ENCODE measurements at regions not wholly inside any gene's neighbourhood (a gene's known extent, or its start where the extent isn't known, plus 50 kb on each side); places are given as distances from the start of the nearest gene placed in this dataset.
"Not testable (repeated sequence)": the region's sequence is repeated elsewhere in the genome, so short reads cannot be mapped to it uniquely, and the experiment has no call there.

GRCh38 chr6:23665911-23666310, 460.1 kb upstream of the NRSN1 start:
- TF ChIP-seq, protein P1, sequence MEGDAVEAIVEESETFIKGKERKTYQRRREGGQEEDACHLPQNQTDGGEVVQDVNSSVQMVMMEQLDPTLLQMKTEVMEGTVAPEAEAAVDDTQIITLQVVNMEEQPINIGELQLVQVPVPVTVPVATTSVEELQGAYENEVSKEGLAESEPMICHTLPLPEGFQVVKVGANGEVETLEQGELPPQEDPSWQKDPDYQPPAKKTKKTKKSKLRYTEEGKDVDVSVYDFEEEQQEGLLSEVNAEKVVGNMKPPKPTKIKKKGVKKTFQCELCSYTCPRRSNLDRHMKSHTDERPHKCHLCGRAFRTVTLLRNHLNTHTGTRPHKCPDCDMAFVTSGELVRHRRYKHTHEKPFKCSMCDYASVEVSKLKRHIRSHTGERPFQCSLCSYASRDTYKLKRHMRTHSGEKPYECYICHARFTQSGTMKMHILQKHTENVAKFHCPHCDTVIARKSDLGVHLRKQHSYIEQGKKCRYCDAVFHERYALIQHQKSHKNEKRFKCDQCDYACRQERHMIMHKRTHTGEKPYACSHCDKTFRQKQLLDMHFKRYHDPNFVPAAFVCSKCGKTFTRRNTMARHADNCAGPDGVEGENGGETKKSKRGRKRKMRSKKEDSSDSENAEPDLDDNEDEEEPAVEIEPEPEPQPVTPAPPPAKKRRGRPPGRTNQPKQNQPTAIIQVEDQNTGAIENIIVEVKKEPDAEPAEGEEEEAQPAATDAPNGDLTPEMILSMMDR (IDR thresholded peaks at IDR 0.05) = not testable (repeated sequence)
- TF ChIP-seq EP300 (IDR thresholded peaks at IDR 0.05); POLR2AphosphoS5 (IDR thresholded peaks at IDR 0.05); POLR2A (IDR thresholded peaks at IDR 0.05; ENCODE audit: low read depth): not testable (repeated sequence)

Data from esophagus muscularis mucosa (tissue), 4 donors.